ENCODE measurements at regions not wholly inside any gene's neighbourhood (a gene's known extent, or its start where the extent isn't known, plus 50 kb on each side); places are given as distances from the start of the nearest gene placed in this dataset.

DNA sequence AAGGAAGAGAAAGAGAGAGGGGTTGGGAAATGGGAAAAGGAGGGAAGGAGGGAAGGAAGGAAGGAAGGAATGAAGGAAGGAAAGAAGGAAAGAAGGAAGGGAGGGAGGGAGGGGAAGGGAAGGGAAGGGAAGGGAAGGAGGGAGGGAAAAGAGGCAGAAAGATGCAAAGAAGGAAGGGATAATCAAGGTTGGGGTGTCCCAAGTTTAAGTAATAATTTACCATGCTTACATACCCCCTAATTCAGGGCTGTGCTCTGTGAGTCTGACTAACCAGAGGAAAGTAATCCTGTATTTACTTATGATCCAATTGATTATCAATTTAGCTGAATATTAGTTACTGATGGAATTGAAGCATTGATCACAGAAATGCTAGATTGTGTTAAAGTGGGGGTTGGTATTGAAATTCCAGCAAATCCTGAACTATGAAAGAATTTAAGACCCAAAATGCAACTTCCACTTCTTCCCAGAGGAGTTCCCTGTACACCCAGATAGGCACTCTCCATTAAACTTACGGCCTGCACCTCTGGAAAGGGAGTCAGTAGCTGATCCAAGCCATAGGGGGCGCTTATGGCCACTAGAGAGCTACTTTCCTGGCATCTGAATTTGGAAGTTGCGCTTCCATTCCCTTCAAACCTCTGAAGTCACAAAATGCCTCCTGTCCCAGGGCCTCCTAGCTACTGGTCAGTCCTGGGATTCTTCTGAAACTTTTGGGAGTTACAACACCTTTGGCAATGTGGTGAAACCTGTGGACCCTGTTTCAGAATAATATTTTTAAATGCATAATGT lies 162.7 kb upstream of the PWP1 start:
- no peak for DNase-seq
- no peak overlapping the region for H3K9ac ChIP-seq (ENCODE audit: low read depth in 2 of 2, low read length in 2 of 2)
- H3K36me3 ChIP-seq = no peaks in the 10 kb centered on the region
- intact Hi-C loops (cut with DNase I) = no loop called here
- TF ChIP-seq, protein P1, sequence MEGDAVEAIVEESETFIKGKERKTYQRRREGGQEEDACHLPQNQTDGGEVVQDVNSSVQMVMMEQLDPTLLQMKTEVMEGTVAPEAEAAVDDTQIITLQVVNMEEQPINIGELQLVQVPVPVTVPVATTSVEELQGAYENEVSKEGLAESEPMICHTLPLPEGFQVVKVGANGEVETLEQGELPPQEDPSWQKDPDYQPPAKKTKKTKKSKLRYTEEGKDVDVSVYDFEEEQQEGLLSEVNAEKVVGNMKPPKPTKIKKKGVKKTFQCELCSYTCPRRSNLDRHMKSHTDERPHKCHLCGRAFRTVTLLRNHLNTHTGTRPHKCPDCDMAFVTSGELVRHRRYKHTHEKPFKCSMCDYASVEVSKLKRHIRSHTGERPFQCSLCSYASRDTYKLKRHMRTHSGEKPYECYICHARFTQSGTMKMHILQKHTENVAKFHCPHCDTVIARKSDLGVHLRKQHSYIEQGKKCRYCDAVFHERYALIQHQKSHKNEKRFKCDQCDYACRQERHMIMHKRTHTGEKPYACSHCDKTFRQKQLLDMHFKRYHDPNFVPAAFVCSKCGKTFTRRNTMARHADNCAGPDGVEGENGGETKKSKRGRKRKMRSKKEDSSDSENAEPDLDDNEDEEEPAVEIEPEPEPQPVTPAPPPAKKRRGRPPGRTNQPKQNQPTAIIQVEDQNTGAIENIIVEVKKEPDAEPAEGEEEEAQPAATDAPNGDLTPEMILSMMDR (IDR thresholded peaks at IDR 0.05) = no peak
- H3K4me1 ChIP-seq = no peaks in the 10 kb centered on the region
- H3K9me3 ChIP-seq = no peaks in the 10 kb centered on the region
- H3K27ac ChIP-seq = no peak overlapping the region
- H3K4me3 ChIP-seq = no peak overlapping the region
- H3K27me3 ChIP-seq = no peaks in the 10 kb centered on the region

- no peaks in the 10 kb centered on the region for H3K9me3 ChIP-seq
- H3K27me3 ChIP-seq = no peaks in the 10 kb centered on the region
- intact Hi-C loops (cut with DNase I) = no loop called here
- no peak for DNase-seq
- H3K27ac ChIP-seq = no peak overlapping the region
- no peak overlapping the region for H3K4me3 ChIP-seq
- TF ChIP-seq, protein P1 (IDR thresholded peaks at IDR 0.05) = no peak
- no peak overlapping the region for H3K9ac ChIP-seq (ENCODE audit: low read depth in 2 of 2, low read length in 2 of 2)
- H3K36me3 ChIP-seq = no peaks in the 10 kb centered on the region
- H3K4me1 ChIP-seq = no peaks in the 10 kb centered on the region
Observed at GRCh38 chr12:107523775-107524535, 161.6 kb upstream of the PWP1 start.

- H3K36me3 ChIP-seq = no peaks in the 10 kb centered on the region
- H3K9me3 ChIP-seq = no peaks in the 10 kb centered on the region
- no peaks in the 10 kb centered on the region for H3K4me1 ChIP-seq
- H3K9ac ChIP-seq (ENCODE audit: low read depth in 2 of 2, low read length in 2 of 2) = no peak overlapping the region
- no peak overlapping the region for H3K4me3 ChIP-seq
- TF ChIP-seq, protein P1 (IDR thresholded peaks at IDR 0.05) = no peak
- DNase-seq = no peak
- intact Hi-C loops (cut with DNase I) = no loop called here
- H3K27ac ChIP-seq = no peak overlapping the region
- H3K27me3 ChIP-seq = no peaks in the 10 kb centered on the region
Observed at GRCh38 chr12:107525063-107525718, 160.4 kb upstream of the PWP1 start.

DNA sequence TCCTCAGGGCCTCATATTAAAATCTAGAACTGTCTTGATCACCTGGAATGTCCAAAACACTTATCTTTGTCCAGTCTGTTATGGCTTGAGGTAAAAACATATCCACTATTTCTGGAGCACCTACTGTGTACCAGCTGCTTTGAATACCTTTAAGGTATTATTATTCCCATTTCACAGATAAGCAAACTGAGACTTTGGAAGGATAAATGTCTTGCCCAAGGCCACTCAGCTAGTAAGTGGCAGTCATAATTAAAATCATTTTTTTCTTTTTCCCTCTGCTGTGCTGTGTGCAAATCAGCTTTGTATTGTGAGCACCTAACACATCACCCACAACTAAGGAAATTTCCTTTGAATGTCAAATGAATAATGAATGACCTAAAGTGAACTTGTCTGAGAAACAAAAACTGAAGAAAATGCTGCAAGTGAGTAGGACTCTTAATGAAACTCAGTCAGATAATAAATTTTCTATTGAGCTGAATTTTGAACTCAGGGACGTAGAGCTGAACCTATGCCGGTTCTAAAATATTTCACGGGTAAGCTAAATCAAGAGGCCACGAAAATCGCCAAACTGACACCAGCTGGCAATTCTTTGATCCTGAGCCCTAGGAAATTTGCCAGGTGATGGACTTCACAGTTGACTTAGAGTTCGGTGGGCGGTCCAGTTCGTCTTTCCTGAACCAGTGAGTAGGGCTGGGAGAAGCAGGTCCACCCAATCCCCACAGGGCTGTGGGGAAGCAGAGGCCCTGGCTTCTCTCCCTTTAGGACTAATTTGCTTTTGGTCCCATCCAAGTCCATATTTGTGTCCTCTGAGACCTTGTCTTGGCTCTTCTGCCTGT lies 159.7 kb upstream of the PWP1 start:
- TF ChIP-seq, protein P1 (IDR thresholded peaks at IDR 0.05) = no peak
- Histone ChIP-seq H3K27me3 (no peaks in the 10 kb centered on the region), H3K36me3 (no peaks in the 10 kb centered on the region), H3K4me1 (no peaks in the 10 kb centered on the region), H3K9ac (ENCODE audit: low read depth in 2 of 2, low read length in 2 of 2) (no peak overlapping the region), H3K4me3 (no peak overlapping the region), H3K9me3 (no peaks in the 10 kb centered on the region), H3K27ac (no peak overlapping the region)
- intact Hi-C loops (cut with DNase I) = no loop called here
- no peak for DNase-seq
